OCI-LY7 (cell line): ENCODE measurements at regions not wholly inside any gene's neighbourhood (a gene's known extent, or its start where the extent isn't known, plus 50 kb on each side); places are given as distances from the start of the nearest gene placed in this dataset.
"Not testable (repeated sequence)": the region's sequence is repeated elsewhere in the genome, so short reads cannot be mapped to it uniquely, and the experiment has no call there.

Source experiments
- EZH2phosphoT487 ChIP-seq: fragments of 200-600 bp; sonication (generic); IDR thresholded peaks from 2 replicates; pipeline ENCODE4 v1.6.1; 2018; ENCODE audit warnings: low read depth, borderline replicate concordance, mild to moderate bottlenecking, mixed run types, antibody characterized with exemption, low read length, moderate library complexity, mixed read lengths
- TF ChIP-seq, protein P1 (sequence below): fragments of 200-600 bp; sonication (generic); conservative IDR thresholded peaks from 2 replicates; pipeline ENCODE4 v1.5.1; 2014; ENCODE audit warnings: mild to moderate bottlenecking, antibody characterized with exemption, low read length, moderate library complexity, mixed read lengths

DNA sequence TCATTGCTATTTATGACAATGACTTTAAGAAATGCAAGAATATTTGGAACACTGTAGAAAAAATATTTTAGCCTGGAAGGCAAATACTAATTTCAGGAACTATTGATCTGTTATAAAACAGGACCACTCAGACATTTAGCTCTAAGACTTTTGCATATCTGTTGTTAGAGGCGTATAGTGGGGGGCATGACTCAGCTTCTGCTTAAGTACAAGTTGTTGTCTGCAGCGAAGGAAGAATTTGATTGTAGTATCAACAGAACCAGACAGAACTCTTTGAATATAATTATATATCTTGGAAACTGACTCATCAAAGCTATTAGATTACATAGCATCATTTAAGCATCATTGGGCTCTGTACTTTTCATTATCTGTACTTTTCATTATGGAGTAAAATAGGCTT lies 573.8 kb downstream of the SPATA31A6 start:
- TF ChIP-seq, protein P1, sequence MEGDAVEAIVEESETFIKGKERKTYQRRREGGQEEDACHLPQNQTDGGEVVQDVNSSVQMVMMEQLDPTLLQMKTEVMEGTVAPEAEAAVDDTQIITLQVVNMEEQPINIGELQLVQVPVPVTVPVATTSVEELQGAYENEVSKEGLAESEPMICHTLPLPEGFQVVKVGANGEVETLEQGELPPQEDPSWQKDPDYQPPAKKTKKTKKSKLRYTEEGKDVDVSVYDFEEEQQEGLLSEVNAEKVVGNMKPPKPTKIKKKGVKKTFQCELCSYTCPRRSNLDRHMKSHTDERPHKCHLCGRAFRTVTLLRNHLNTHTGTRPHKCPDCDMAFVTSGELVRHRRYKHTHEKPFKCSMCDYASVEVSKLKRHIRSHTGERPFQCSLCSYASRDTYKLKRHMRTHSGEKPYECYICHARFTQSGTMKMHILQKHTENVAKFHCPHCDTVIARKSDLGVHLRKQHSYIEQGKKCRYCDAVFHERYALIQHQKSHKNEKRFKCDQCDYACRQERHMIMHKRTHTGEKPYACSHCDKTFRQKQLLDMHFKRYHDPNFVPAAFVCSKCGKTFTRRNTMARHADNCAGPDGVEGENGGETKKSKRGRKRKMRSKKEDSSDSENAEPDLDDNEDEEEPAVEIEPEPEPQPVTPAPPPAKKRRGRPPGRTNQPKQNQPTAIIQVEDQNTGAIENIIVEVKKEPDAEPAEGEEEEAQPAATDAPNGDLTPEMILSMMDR = not testable (repeated sequence)
- TF ChIP-seq EZH2phosphoT487 = not testable (repeated sequence)
